ENCODE measurements at regions not wholly inside any gene's neighbourhood (a gene's known extent, or its start where the extent isn't known, plus 50 kb on each side); places are given as distances from the start of the nearest gene placed in this dataset.

DNA sequence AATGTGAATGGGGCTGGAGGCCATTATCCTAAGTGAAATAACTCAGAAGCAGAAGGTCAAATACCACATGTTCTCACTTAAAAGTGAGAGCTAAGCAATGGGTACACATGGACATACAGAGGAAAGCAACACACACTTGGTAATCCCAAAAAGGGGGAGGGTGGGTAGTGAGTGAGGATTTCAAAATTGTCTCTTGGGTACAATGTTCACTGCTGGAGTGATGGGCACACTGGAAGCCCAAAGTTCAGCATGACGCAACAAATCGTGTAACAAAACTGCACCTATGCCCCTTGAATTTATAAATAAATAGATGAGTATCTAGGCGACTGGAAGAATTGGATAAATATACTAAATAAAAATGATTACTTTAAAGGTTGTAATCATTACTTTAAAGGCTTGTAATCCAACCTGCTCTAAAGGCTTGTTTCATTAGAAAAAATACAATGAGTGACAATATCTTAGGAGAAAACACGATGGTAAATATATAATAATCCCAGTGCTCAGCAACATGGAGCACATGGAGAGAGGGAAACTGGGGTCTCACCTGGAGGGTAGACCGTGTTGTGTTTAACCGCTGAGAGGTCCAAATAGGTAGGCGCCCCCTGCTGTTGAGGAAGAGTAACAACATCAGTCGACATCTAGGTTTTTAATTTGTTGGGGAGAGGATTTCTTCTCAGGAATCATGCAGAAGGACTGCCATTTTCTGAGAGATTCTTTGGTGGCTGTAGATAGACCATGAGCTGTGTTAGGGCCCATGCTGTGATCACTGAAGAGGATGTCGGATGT lies 78.5 kb upstream of the ROBO1 start:
- TF ChIP-seq, protein P1, sequence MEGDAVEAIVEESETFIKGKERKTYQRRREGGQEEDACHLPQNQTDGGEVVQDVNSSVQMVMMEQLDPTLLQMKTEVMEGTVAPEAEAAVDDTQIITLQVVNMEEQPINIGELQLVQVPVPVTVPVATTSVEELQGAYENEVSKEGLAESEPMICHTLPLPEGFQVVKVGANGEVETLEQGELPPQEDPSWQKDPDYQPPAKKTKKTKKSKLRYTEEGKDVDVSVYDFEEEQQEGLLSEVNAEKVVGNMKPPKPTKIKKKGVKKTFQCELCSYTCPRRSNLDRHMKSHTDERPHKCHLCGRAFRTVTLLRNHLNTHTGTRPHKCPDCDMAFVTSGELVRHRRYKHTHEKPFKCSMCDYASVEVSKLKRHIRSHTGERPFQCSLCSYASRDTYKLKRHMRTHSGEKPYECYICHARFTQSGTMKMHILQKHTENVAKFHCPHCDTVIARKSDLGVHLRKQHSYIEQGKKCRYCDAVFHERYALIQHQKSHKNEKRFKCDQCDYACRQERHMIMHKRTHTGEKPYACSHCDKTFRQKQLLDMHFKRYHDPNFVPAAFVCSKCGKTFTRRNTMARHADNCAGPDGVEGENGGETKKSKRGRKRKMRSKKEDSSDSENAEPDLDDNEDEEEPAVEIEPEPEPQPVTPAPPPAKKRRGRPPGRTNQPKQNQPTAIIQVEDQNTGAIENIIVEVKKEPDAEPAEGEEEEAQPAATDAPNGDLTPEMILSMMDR (IDR thresholded peaks at IDR 0.05), result peak; percentile 71
- TF ChIP-seq ZFX (IDR thresholded peaks at IDR 0.05; ENCODE audit: borderline replicate concordance), result no peak

Measured in 22Rv1 (cell line).